ENCODE measurements at regions not wholly inside any gene's neighbourhood (a gene's known extent, or its start where the extent isn't known, plus 50 kb on each side); places are given as distances from the start of the nearest gene placed in this dataset.

DNA sequence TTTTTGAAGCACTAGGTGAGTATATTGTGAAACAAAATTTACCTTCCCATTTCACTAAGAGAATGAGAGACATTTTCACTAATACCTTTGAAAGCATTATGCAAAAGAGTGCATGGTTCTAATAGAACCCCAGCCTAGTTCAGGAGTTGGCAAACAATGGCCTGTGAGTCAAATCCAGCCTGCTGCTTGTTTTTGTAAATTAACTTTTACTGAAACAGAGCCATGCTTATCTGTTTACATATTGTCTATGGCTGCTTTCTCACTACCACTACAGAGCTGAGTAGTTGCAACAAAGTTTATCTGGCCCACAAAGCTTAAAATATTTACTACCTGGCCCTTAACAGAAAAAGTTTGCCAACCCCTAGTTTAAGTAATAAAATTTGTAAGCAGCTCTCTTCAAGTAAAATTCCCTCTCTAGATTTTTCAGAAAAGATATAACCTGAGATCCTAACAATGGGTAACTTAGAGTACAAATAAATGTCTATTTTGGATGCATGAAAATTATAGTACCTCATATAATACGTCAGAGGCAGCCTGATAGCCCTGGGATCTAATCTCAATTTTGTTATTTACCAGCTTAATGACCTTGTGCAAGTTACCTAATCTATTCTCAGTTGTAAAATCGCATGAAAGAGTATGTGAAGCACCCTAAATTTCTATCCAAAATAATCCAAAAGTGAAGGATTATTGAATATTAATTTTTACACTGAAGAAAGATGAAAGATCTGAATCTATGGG is 50.7 kb upstream of the ARL15 start:
- TF ChIP-seq, protein P1, sequence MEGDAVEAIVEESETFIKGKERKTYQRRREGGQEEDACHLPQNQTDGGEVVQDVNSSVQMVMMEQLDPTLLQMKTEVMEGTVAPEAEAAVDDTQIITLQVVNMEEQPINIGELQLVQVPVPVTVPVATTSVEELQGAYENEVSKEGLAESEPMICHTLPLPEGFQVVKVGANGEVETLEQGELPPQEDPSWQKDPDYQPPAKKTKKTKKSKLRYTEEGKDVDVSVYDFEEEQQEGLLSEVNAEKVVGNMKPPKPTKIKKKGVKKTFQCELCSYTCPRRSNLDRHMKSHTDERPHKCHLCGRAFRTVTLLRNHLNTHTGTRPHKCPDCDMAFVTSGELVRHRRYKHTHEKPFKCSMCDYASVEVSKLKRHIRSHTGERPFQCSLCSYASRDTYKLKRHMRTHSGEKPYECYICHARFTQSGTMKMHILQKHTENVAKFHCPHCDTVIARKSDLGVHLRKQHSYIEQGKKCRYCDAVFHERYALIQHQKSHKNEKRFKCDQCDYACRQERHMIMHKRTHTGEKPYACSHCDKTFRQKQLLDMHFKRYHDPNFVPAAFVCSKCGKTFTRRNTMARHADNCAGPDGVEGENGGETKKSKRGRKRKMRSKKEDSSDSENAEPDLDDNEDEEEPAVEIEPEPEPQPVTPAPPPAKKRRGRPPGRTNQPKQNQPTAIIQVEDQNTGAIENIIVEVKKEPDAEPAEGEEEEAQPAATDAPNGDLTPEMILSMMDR (IDR thresholded peaks at IDR 0.05): no peak
- TF ChIP-seq POLR2A (IDR thresholded peaks at IDR 0.05): no peak

Data from lower leg skin (tissue), 3 donors.